ENCODE measurements at regions not wholly inside any gene's neighbourhood (a gene's known extent, or its start where the extent isn't known, plus 50 kb on each side); places are given as distances from the start of the nearest gene placed in this dataset.

- DNase-seq (ENCODE audit: low spot score): no peak
Observed at GRCh38 chr20:58565461-58566175, 50.4 kb upstream of the APCDD1L start.

Data from AG20443 (cell line).